ENCODE measurements at regions not wholly inside any gene's neighbourhood (a gene's known extent, or its start where the extent isn't known, plus 50 kb on each side); places are given as distances from the start of the nearest gene placed in this dataset.
"Not testable (repeated sequence)": the region's sequence is repeated elsewhere in the genome, so short reads cannot be mapped to it uniquely, and the experiment has no call there.

GRCh38 chr1:181324797-181325616, 158.3 kb upstream of the CACNA1E start:
- DNase-seq (ENCODE audit: low read depth in 3 of 3, low spot score in 1 of 3) = peak in 2 of 3 donors; percentile 11 to 22

GRCh38 chr1:181325765-181326164, 157.6 kb upstream of the CACNA1E start:
- DNase-seq (ENCODE audit: low read depth in 3 of 3, low spot score in 1 of 3) = not testable (repeated sequence)

GRCh38 chr1:181326348-181326747, 157.0 kb upstream of the CACNA1E start:
- DNase-seq (ENCODE audit: low read depth in 3 of 3, low spot score in 1 of 3) = no peak

GRCh38 chr1:181327796-181328195, 155.5 kb upstream of the CACNA1E start:
- DNase-seq (ENCODE audit: low read depth in 3 of 3, low spot score in 1 of 3) = no peak

GRCh38 chr1:181334724-181335123, 148.6 kb upstream of the CACNA1E start:
- no peak for DNase-seq (ENCODE audit: low read depth in 3 of 3, low spot score in 1 of 3)

DNA sequence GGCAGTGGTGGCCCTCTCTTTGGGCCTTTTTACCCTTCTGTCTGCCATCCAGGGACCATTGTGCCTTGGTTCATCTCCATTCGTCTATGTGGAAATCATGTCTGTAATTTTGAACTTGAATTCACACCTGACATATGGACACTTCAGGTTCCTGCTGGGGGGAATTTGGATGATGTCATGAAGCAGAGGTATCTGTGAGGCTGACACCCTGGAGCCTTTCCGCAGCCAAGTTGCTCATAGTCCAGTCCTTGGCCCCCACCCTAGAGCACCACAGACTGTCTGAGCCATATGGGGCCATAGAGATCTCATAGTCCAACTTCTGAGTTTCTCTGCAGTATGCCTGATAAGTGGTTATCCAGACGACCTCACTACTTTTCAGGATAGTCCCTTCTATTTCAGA, 147.7 kb upstream of the CACNA1E start:
- DNase-seq (ENCODE audit: low read depth in 3 of 3, low spot score in 1 of 3) = no peak

DNA sequence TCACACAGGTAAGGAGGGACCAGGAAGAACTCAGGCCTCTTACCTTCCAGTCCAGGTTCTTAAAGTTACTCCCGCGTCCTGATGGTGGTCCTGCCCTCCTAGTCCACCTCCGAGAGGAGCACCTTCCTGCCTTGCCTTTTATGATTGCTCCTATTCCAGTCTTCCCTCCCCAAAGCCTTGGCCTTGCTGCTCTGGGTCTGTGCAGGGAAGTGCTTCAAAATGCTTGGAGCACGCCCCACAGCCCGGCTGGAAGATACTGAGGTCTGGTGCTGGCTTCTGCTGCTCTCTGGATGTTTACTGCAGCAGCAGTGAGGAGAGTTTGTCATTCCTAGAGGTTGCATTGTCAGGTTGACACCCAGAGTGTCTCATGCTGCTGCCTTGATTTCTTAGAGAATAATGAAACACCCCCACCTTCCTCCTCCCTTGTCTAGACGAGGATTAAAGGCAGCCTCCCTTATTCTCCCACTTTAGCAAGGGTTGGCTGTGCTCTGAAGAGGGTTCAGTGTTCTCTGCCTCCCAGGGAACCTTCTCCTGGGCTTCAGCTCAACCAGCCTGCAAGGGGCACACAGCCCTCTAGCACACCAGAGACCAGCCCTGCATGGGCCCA, 142.2 kb upstream of the CACNA1E start:
- no peak for DNase-seq (ENCODE audit: low read depth in 3 of 3, low spot score in 1 of 3)

- no peak for DNase-seq (ENCODE audit: low read depth in 3 of 3, low spot score in 1 of 3)
Measured at GRCh38 chr1:181344091-181344490, 139.2 kb upstream of the CACNA1E start.

DNA sequence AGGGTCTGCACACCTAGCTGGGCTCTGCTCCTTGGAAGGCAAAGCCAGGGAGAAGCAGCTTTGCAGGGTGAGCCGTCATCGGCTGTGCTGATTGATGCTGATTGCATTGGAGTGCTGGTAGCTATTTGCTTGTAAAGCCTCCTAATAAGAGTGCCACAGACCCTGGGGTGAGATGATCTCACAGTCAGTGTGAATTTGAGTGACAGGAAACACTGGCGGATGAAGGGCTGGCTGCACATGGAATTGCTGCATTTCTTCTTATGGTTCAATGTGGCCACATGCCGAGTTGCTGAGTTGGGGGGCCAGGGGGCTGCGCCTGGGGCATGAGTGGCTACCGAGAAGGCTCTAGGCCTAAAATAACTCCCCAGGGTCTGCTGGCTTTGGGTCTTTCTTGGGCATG, 138.2 kb upstream of the CACNA1E start:
- DNase-seq (ENCODE audit: low read depth in 3 of 3, low spot score in 1 of 3) = no peak

DNA sequence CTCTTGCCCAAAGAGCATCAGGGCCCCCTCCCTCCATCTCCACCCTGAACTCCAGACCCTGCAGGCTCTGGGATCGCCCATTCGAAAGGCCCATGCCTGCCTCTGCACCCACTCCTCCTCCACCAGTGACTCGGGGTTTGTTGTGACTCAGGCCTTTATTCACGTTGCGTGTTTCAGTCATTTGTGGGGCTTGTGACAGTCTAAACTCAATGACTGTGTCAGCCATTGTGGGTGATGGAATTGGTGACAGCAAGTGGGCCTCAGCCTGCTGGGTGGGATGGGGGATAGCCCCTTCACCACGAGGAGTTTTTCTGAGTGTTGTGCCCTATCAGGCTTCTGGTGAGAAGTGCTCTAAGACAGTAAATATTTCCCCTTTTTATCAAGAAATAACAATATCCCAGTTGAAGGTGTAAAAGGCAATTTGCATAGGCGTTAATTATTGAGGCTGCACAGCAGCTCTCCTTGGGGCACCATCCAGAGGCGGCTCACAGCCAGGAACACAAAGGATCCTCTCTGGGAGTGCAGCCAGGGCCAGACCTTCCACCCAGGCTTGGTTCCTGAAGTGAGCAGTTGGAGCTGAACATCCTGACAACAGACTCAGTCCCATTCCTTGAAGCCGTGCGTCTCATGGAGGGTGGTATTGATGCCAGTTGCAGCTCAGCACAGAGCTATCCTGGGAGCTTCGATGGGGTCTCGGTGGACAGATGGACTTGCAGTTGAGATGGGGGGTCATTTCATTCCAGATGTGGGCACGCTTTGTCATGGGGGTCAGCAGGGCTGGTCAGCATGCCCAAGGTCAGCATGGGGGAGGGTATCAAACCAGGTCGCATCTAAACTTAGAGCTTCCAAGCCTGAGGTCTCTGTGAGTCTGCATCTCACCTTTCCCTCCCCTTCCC, 135.6 kb upstream of the CACNA1E start:
- no peak for DNase-seq (ENCODE audit: low read depth in 3 of 3, low spot score in 1 of 3)

GRCh38 chr1:181349512-181349911, 133.8 kb upstream of the CACNA1E start:
- no peak for DNase-seq (ENCODE audit: low read depth in 3 of 3, low spot score in 1 of 3)

DNA sequence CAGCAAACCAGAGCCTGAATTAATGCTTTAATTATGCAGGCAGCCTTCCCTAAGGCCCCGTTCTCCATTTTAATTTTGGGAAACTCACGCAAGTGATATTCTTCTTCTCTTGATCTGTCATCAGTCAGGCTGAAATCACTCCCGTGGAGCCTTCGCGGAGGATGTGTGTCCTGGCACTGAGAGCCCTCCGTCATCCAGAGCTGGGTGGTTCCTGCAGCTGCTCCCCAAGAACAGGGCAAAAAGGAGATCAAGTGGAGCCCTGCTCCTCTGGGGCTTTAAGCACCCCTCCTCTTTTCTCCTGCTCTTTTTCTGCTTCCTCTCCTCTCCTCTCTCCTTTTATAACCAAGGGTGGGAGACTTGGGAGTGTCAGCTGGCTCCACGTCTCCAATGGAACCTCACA, 133.2 kb upstream of the CACNA1E start:
- no peak for DNase-seq (ENCODE audit: low read depth in 3 of 3, low spot score in 1 of 3)

- no peak for DNase-seq (ENCODE audit: low read depth in 3 of 3, low spot score in 1 of 3)
Measured at GRCh38 chr1:181351740-181352139, 131.6 kb upstream of the CACNA1E start.

GRCh38 chr1:181352695-181353094, 130.6 kb upstream of the CACNA1E start:
- no peak for DNase-seq (ENCODE audit: low read depth in 3 of 3, low spot score in 1 of 3)

GRCh38 chr1:181353526-181353925, 129.8 kb upstream of the CACNA1E start:
- no peak for DNase-seq (ENCODE audit: low read depth in 3 of 3, low spot score in 1 of 3)

DNA sequence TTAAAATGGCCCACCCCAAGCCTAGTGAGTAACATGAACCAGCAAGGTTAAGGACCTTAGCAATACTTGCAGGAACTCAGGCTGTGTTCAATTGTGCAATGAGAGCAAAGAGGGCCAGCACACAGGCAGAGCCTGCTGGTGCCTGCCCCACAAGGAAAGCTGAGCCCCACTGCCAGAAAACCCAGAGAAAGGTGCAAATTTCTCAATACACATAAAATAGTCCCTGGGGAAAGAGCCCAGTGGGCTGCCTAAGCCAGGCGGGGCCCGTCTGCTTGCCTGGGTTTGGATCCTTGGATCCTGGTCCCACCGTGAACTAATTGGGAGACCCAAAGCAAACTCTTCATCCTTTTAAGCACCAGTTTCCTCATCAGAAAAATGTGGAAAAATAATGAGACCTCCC, 128.5 kb upstream of the CACNA1E start:
- no peak for DNase-seq (ENCODE audit: low read depth in 3 of 3, low spot score in 1 of 3)

DNA sequence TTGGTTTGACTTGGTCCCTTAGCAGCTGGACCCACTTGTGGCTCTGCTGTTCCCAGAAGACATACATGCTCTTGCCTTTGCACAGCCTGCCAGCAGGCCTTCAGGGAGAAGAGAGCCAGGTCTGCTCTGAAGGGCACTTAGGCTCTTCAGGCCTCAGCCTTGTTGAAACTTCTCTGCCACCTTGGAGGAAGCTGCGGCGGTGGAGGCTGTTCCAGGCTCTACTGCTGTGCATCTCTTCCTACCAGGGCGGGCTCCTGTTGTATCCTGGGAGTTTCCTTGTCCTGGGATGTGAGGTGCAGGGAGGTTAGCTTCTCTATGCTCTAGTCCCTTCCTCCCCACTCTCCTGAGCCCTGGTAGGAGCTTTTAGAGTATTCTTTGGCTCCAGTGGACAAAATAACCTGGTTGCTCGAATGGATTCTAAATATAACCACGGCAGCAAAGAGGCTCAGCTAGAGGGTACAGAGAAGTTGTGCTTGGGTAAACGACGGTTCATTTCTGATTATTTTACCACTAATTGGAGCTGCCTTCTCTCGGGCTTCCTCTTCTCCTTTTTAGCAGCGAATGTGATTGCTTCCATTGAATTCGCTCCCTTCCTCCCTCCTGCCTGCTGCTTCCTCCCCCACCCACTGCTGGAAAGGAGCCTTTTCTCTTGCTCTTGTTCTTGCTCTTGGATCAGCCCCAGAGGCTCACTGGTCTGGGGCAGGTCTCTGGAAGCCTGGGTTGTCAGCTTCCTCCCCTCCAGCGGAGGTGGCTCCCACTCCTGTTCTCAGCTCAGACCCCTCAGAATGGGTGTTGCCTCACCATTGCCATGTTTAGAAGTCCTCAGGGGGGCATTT, 126.6 kb upstream of the CACNA1E start:
- no peak for DNase-seq (ENCODE audit: low read depth in 3 of 3, low spot score in 1 of 3)

- no peak for DNase-seq (ENCODE audit: low read depth in 3 of 3, low spot score in 1 of 3)
Measured at GRCh38 chr1:181359012-181359411, 124.3 kb upstream of the CACNA1E start.

- no peak for DNase-seq (ENCODE audit: low read depth in 3 of 3, low spot score in 1 of 3)
Measured at GRCh38 chr1:181364801-181365200, 118.5 kb upstream of the CACNA1E start.

- DNase-seq (ENCODE audit: low read depth in 3 of 3, low spot score in 1 of 3) = no peak
Measured at GRCh38 chr1:181366910-181367309, 116.4 kb upstream of the CACNA1E start.

GRCh38 chr1:181369416-181369815, 113.9 kb upstream of the CACNA1E start:
- no peak for DNase-seq (ENCODE audit: low read depth in 3 of 3, low spot score in 1 of 3)
